Calu3 (cell line): ENCODE measurements at regions not wholly inside any gene's neighbourhood (a gene's known extent, or its start where the extent isn't known, plus 50 kb on each side); places are given as distances from the start of the nearest gene placed in this dataset.

ENCODE experiments used
- BruUV-seq: library from RNA; stranded (reverse); fragments of 400-500 nt; replicated peaks from 2 replicates; lab custom pipeline; 2021; lab: Mats Ljungman, UMichigan
- CTCF ChIA-PET: fragments of 300-600 bp; sonication (Branson Sonifier 250); formaldehyde crosslinking; loops from one replicate; lab custom pipeline; 2022; ENCODE audit warnings: antibody characterized with exemption; lab: Charles Lee
- DNase-seq: peaks from one replicate; pipeline ENCODE4 v3.0.0; 2022
- H3K27ac Mint-ChIP-seq: one replicate; pipeline ENCODE4 v1.8.0; 2022; ENCODE audit warnings: mixed read lengths; ENCODE audit not compliant: unreplicated experiment
- H3K27me3 Mint-ChIP-seq: one replicate; pipeline ENCODE4 v1.8.0; 2022; ENCODE audit warnings: mixed read lengths; ENCODE audit not compliant: unreplicated experiment
- H3K36me3 Mint-ChIP-seq: one replicate; pipeline ENCODE4 v1.8.0; 2022; ENCODE audit warnings: mild to moderate bottlenecking, moderate library complexity, mixed read lengths; ENCODE audit not compliant: insufficient read depth, unreplicated experiment
- H3K4me1 Mint-ChIP-seq: one replicate; pipeline ENCODE4 v1.8.0; 2022; ENCODE audit warnings: mild to moderate bottlenecking, low read depth, mixed read lengths; ENCODE audit not compliant: unreplicated experiment
- H3K4me3 Mint-ChIP-seq: one replicate; pipeline ENCODE4 v1.8.0; 2022; ENCODE audit warnings: mild to moderate bottlenecking, low read depth, moderate library complexity, mixed read lengths; ENCODE audit not compliant: unreplicated experiment
- H3K9me3 Mint-ChIP-seq: one replicate; pipeline ENCODE4 v1.8.0; 2022; ENCODE audit warnings: low read depth, mixed read lengths; ENCODE audit not compliant: unreplicated experiment
- CTCF ChIP-seq: fragments of 200-600 bp; IDR thresholded peaks from one replicate; pipeline ENCODE4 v1.8.0; 2022; ENCODE audit warnings: antibody characterized with exemption; ENCODE audit not compliant: unreplicated experiment
- intact Hi-C: fragments of 100-400 bp; cut with micrococcal nuclease; formaldehyde crosslinking; loops from one replicate; pipeline ENCODE4 v1.10.0; 2022; ENCODE audit not compliant: unreplicated experiment

- H3K27me3 Mint-ChIP-seq, result no peaks in the 10 kb centered on the region
- no peak overlapping the region for H3K27ac Mint-ChIP-seq
- CTCF ChIA-PET, result interaction anchor here (0.7 kb wide), 2 partner anchors 34 to 391 kb away, joined by 3 read pairs; no protein-coding TSS in a partner anchor
- no peak for DNase-seq
- no peak overlapping the region for H3K4me3 Mint-ChIP-seq
- H3K36me3 Mint-ChIP-seq, result no peaks in the 10 kb centered on the region
- peaks cover 16% of the 10 kb centered on the region for H3K4me1 Mint-ChIP-seq
- H3K9me3 Mint-ChIP-seq, result no peaks in the 10 kb centered on the region
- no peak for TF ChIP-seq CTCF
- intact Hi-C loops, result no loop called here
- no TSS peak for BruUV-seq
Observed at GRCh38 chr2:147464737-147465357, 380.0 kb upstream of the ACVR2A start.

- Mint-ChIP-seq H3K27ac (no peak overlapping the region), H3K9me3 (no peaks in the 10 kb centered on the region), H3K27me3 (no peaks in the 10 kb centered on the region), H3K4me1 (peaks cover 16% of the 10 kb centered on the region), H3K4me3 (no peak overlapping the region), H3K36me3 (no peaks in the 10 kb centered on the region)
- CTCF ChIA-PET, result no interaction called here
- BruUV-seq, result no TSS peak
- TF ChIP-seq CTCF, result no peak
- intact Hi-C loops, result no loop called here
- peak; percentile 34 for DNase-seq
Observed at GRCh38 chr2:147463881-147464520, 380.8 kb upstream of the ACVR2A start.

- Mint-ChIP-seq H3K27ac (no peak overlapping the region), H3K27me3 (no peaks in the 10 kb centered on the region), H3K36me3 (no peaks in the 10 kb centered on the region), H3K4me1 (peaks cover 15% of the 10 kb centered on the region), H3K4me3 (no peak overlapping the region), H3K9me3 (no peaks in the 10 kb centered on the region)
- CTCF ChIA-PET, result no interaction called here
- no peak for TF ChIP-seq CTCF
- intact Hi-C loops, result no loop called here
- DNase-seq, result no peak
- BruUV-seq, result no TSS peak
Observed at GRCh38 chr2:147460155-147460554, 384.7 kb upstream of the ACVR2A start.

- CTCF ChIA-PET, result no interaction called here
- Mint-ChIP-seq H3K9me3 (no peaks in the 10 kb centered on the region), H3K27ac (no peak overlapping the region), H3K27me3 (no peaks in the 10 kb centered on the region), H3K4me1 (no peaks in the 10 kb centered on the region), H3K36me3 (no peaks in the 10 kb centered on the region), H3K4me3 (no peak overlapping the region)
- no TSS peak for BruUV-seq
- no peak for DNase-seq
- intact Hi-C loops, result no loop called here
- TF ChIP-seq CTCF, result no peak
Observed at GRCh38 chr2:147456779-147457178, 388.1 kb upstream of the ACVR2A start.
